ENCODE measurements at regions not wholly inside any gene's neighbourhood (a gene's known extent, or its start where the extent isn't known, plus 50 kb on each side); places are given as distances from the start of the nearest gene placed in this dataset.
"Not testable (repeated sequence)": the region's sequence is repeated elsewhere in the genome, so short reads cannot be mapped to it uniquely, and the experiment has no call there.

GRCh38 chr17:26936645-26937044 is 357.3 kb upstream of the WSB1 start:
- not testable (repeated sequence) for DNase-seq

GRCh38 chr17:26937750-26938322 is 356.1 kb upstream of the WSB1 start:
- DNase-seq: not testable (repeated sequence)

- not testable (repeated sequence) for DNase-seq
Measured at GRCh38 chr17:26939755-26940154, 354.2 kb upstream of the WSB1 start.

- DNase-seq: not testable (repeated sequence)
Measured at GRCh38 chr17:26940587-26940986, 353.3 kb upstream of the WSB1 start.

- no peak for DNase-seq
Measured at GRCh38 chr17:26962255-26963162, 331.4 kb upstream of the WSB1 start.

- no peak for DNase-seq
Measured at GRCh38 chr17:26963163-26963503, 330.8 kb upstream of the WSB1 start.

GRCh38 chr17:26965898-26966624 is 327.9 kb upstream of the WSB1 start:
- DNase-seq: not testable (repeated sequence)

GRCh38 chr17:26966625-26967179 is 327.2 kb upstream of the WSB1 start:
- not testable (repeated sequence) for DNase-seq

- not testable (repeated sequence) for DNase-seq
Measured at GRCh38 chr17:26981845-26982425, 312.0 kb upstream of the WSB1 start.

- DNase-seq: not testable (repeated sequence)
Measured at GRCh38 chr17:26982563-26982962, 311.4 kb upstream of the WSB1 start.

GRCh38 chr17:26987851-26988250 is 306.1 kb upstream of the WSB1 start:
- DNase-seq: not testable (repeated sequence)

- DNase-seq: not testable (repeated sequence)
Measured at GRCh38 chr17:26994648-26995047, 299.3 kb upstream of the WSB1 start.

- DNase-seq: not testable (repeated sequence)
Measured at GRCh38 chr17:26996146-26996916, 297.6 kb upstream of the WSB1 start.

- not testable (repeated sequence) for DNase-seq
Measured at GRCh38 chr17:27007734-27008531, 286.0 kb upstream of the WSB1 start.

GRCh38 chr17:27009087-27009486 is 284.8 kb upstream of the WSB1 start:
- no peak for DNase-seq

- not testable (repeated sequence) for DNase-seq
Measured at GRCh38 chr17:27010138-27010537, 283.8 kb upstream of the WSB1 start.

- not testable (repeated sequence) for DNase-seq
Measured at GRCh38 chr17:27030552-27030951, 263.4 kb upstream of the WSB1 start.

GRCh38 chr17:27038676-27039075 is 255.2 kb upstream of the WSB1 start:
- no peak for DNase-seq

- DNase-seq: not testable (repeated sequence)
Measured at GRCh38 chr17:27045039-27045438, 248.9 kb upstream of the WSB1 start.

- DNase-seq: no peak
Measured at GRCh38 chr17:27049104-27049784, 244.7 kb upstream of the WSB1 start.
